HFFc6 (cell line): ENCODE measurements at regions not wholly inside any gene's neighbourhood (a gene's known extent, or its start where the extent isn't known, plus 50 kb on each side); places are given as distances from the start of the nearest gene placed in this dataset.
"Not testable (repeated sequence)": the region's sequence is repeated elsewhere in the genome, so short reads cannot be mapped to it uniquely, and the experiment has no call there.

Experiments used
- DNase-seq: peaks from one replicate; pipeline ENCODE4 v3.0.0-alpha.2; 2018
- H3K27ac Mint-ChIP-seq: 2 replicates; pipeline ENCODE4 v1.8.0; 2020; ENCODE audit warnings: mild to moderate bottlenecking, mixed read lengths
- H3K27me3 Mint-ChIP-seq: 2 replicates; pipeline ENCODE4 v1.8.0; 2021; ENCODE audit warnings: mild to moderate bottlenecking, moderate library complexity, mixed read lengths; ENCODE audit not compliant: insufficient read depth
- H3K36me3 Mint-ChIP-seq: 2 replicates; pipeline ENCODE4 v1.8.0; 2021; ENCODE audit warnings: low read depth, mixed read lengths
- H3K4me1 Mint-ChIP-seq: 2 replicates; pipeline ENCODE4 v1.8.0; 2020; ENCODE audit warnings: low read depth, mixed read lengths
- H3K4me3 Mint-ChIP-seq: 2 replicates; pipeline ENCODE4 v1.8.0; 2020; ENCODE audit warnings: mild to moderate bottlenecking, moderate library complexity, mixed read lengths
- H3K9me3 Mint-ChIP-seq: 2 replicates; pipeline ENCODE4 v1.8.0; 2020; ENCODE audit warnings: mild to moderate bottlenecking, mixed read lengths
- TF ChIP-seq, protein P1 (sequence below): fragments of 200-600 bp; sonication (generic); IDR thresholded peaks from 2 replicates; pipeline ENCODE4 v1.5.0; 2021; ENCODE audit warnings: antibody characterized with exemption, mild to moderate bottlenecking

DNA sequence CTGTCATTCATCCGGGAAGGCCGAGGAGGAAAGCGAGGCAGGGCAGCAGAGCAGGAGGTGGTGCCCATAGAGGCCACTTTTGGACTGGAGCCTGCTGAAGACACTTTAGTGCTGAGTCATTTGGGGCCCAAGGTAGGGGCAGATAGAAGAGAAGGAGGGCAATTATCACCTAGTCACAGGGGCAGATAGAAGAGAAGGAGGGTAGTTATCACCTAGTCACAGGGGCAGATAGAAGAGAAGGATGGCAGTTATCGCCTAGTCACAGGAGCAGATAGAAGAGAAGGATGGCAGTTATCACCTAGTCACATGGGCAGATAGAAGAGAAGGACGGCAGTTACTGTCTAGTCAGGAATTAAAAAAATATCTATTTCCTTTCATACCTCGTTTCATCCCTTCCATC lies 1372.6 kb downstream of the FOXD4L5 start:
- not testable (repeated sequence) for DNase-seq, H3K27ac Mint-ChIP-seq, H3K4me1 Mint-ChIP-seq, H3K27me3 Mint-ChIP-seq, H3K4me3 Mint-ChIP-seq, H3K9me3 Mint-ChIP-seq, H3K36me3 Mint-ChIP-seq

DNA sequence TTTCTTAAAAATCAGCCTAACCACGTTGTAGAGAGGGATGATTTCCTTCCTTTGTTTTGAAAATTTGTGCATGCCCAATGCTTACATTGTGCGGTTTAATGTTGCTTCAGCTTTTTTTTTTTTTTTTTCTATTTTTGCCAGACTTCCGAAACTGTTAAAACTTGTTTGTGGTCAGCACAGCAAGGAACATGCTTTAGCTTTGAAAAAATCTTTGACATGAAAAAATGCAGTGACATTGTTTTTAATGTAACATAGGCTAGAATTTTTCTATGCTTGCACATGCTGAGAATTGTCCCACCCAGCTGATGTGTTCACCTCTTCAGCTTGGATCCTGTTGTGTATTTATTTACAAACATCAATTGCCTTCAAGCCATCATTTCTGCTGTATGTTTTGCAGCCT lies 1375.9 kb downstream of the FOXD4L5 start:
- H3K36me3 Mint-ChIP-seq, H3K27me3 Mint-ChIP-seq, DNase-seq, H3K27ac Mint-ChIP-seq, H3K9me3 Mint-ChIP-seq, H3K4me3 Mint-ChIP-seq, H3K4me1 Mint-ChIP-seq: not testable (repeated sequence)

DNA sequence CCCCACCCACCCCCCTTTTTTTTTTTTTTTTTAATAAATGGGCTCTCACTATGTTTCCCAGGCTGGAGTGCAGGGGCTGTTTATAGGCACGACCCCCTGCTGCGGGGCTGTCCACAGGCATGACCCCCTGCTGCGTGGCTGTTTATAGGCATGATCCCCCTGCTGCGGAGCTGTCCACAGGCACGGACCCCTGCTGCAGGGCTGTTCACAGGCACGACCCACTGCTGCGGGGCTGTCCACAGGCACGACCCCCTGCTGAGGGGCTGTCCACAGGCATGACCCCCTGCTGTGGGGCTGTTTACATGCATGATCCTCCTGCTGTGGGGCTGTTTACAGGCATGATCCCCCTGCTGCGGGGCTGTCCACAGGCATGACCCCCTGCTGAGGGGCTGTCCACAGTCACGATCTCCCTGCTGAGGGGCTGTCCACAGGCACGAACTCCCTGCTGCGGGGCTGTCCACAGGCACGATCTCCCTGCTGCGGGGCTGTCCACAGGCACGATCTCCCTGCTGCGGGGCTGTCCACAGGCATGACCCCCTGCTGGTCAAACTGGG lies 1385.3 kb downstream of the FOXD4L5 start:
- not testable (repeated sequence) for H3K36me3 Mint-ChIP-seq, DNase-seq, H3K27me3 Mint-ChIP-seq, H3K9me3 Mint-ChIP-seq, H3K27ac Mint-ChIP-seq, H3K4me1 Mint-ChIP-seq, H3K4me3 Mint-ChIP-seq

DNA sequence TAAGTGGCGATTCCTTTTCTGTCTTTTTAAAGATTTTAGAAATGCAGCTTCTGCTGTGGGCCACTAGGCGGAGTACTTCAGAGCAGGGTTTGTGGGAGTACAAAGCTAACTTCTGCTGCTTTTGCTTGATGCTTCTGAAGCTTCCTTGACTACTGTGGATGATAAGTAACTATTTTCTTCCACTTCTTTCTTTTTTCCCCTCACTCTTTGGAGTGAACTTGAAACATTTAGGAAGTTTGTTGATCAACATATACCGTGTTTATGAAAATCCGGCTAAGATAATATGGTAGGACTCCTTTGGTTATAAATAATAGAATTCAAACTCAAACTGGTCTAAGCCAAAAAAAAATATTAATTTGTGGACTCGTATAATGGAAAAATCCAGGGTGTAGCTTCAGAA lies 1403.6 kb downstream of the FOXD4L5 start:
- not testable (repeated sequence) for H3K27me3 Mint-ChIP-seq, H3K36me3 Mint-ChIP-seq, H3K27ac Mint-ChIP-seq, H3K4me1 Mint-ChIP-seq, H3K9me3 Mint-ChIP-seq, DNase-seq, H3K4me3 Mint-ChIP-seq
- TF ChIP-seq, protein P1, sequence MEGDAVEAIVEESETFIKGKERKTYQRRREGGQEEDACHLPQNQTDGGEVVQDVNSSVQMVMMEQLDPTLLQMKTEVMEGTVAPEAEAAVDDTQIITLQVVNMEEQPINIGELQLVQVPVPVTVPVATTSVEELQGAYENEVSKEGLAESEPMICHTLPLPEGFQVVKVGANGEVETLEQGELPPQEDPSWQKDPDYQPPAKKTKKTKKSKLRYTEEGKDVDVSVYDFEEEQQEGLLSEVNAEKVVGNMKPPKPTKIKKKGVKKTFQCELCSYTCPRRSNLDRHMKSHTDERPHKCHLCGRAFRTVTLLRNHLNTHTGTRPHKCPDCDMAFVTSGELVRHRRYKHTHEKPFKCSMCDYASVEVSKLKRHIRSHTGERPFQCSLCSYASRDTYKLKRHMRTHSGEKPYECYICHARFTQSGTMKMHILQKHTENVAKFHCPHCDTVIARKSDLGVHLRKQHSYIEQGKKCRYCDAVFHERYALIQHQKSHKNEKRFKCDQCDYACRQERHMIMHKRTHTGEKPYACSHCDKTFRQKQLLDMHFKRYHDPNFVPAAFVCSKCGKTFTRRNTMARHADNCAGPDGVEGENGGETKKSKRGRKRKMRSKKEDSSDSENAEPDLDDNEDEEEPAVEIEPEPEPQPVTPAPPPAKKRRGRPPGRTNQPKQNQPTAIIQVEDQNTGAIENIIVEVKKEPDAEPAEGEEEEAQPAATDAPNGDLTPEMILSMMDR = peak; percentile 68

DNA sequence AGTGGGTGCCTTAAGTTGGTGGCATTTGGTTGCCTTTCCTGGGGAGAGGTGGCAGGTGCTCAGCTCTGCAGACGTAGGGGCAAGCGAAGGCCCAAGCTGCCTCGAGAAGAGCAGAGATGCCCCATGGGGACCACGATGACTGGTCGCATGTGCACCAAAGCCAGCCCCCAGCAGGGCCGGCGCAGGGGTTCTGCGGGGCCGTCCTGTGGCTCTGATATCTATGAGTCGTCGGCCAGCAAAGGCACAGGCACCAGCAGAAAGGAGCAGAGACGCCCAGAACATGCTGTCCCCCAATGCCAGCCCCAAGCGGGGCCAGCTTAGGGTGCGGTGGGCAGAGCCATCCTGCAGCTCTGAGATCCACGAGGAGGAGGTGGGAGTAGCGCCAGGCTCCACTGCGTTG lies 1408.6 kb downstream of the FOXD4L5 start:
- not testable (repeated sequence) for H3K9me3 Mint-ChIP-seq, H3K4me1 Mint-ChIP-seq, H3K27ac Mint-ChIP-seq, H3K4me3 Mint-ChIP-seq, DNase-seq, H3K27me3 Mint-ChIP-seq, H3K36me3 Mint-ChIP-seq

DNA sequence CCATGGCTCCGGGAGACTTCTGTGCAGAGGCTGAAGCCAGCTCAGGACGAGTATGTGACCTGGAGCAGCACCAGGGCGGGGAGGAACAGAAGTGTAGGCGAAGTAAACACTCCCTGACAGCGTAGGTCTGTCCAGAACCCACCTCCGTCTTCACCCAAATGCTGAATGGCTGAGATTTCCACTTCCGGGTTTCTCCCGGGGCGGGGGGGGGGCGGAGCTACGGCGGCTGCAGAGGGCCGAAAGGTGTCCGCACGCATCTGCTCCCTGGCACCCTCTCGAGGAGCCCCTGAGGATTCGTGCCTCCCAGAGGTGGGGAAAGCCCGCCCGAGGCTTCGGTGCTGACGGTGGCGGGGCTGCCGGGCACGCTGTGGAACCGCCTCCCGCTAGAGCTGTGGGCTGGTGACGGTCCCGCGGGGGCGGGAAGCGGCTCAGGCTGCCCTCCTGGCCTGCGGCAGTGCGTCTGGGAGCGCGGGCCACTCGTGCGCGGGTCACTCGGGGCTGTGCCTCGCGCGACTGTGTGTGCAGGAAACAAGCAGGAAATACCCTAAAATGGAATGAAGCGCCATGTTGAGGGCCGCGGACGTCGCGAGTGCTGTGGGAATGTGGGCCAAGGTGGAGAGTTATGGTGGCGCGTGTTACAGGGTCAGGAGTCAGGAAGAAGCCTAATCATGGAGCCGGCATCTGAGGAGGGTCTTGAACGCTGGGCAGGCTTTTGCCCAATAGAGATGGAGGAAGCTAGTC lies 1425.4 kb downstream of the FOXD4L5 start:
- Mint-ChIP-seq H3K4me3 (peak overlapping the region; percentile 83; the same call in 1 of the 2 replicates), H3K27ac (peak overlapping the region; percentile 51; the same call in 1 of the 2 replicates), H3K9me3 (peaks cover 5% of the 10 kb centered on the region; the same call in 1 of the 2 replicates), H3K27me3 (no peaks in the 10 kb centered on the region), H3K36me3 (peaks cover 5% of the 10 kb centered on the region; the same call in 1 of the 2 replicates), H3K4me1 (no peaks in the 10 kb centered on the region)
- DNase-seq = peak; percentile 31
- TF ChIP-seq, protein P1 = no peak; the same call in 1 of the 2 replicates

DNA sequence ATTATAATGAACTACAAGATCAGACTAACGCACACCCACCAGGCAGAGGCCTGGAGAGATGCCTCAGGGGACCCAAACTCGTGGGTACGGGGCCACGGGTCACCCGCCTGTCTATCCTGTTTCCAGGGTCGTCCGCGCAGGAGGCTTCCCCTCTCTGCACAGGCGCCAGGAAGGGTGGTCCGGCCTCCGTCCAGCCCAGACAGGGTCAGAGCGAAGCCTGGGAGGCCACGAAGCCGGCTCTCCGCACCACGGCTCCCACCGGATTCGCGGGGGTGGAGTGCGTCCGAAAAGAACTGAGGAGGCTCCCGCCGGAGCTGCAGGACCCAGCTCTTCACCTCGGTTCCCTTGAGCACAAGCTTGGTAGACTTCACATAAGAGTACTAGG lies 1425.9 kb downstream of the FOXD4L5 start:
- not testable (repeated sequence) for DNase-seq, H3K9me3 Mint-ChIP-seq, H3K36me3 Mint-ChIP-seq, H3K27me3 Mint-ChIP-seq, H3K4me1 Mint-ChIP-seq
- Mint-ChIP-seq H3K27ac (peak overlapping the region; percentile 51; the same call in 1 of the 2 replicates), H3K4me3 (peak overlapping the region; percentile 83; the same call in 1 of the 2 replicates)

DNA sequence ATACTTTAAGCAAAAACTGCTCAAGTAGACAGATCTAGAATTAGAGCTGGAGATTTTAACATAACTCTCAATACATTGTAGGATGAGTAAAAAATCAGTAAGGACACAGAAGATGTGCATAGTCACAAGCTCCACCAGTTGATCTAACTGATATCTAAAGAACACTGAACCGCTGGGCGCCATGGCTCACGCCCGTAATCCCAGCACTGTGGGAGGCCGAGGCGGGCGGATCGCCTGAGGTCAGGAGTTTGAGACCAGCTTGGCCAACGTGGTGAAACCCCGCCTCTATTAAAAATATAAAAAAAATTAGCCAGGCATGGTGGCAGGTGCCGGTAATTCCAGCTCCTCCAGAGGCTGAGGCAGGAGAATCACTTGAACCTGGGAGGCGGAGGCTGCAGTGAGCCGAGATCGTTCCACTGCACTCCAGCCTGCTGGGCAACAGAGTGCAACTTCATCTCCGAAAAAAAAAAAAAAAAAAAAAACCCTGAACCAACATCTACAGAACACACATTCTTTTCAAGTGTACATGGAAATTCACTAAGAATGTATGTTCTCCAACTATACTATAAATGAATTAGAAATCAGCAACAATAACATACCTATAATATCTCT lies 1431.8 kb downstream of the FOXD4L5 start:
- H3K4me1 Mint-ChIP-seq, DNase-seq, H3K9me3 Mint-ChIP-seq, H3K36me3 Mint-ChIP-seq, H3K27ac Mint-ChIP-seq, H3K27me3 Mint-ChIP-seq: not testable (repeated sequence)
- peak overlapping the region; percentile 9; the same call in 1 of the 2 replicates for H3K4me3 Mint-ChIP-seq

DNA sequence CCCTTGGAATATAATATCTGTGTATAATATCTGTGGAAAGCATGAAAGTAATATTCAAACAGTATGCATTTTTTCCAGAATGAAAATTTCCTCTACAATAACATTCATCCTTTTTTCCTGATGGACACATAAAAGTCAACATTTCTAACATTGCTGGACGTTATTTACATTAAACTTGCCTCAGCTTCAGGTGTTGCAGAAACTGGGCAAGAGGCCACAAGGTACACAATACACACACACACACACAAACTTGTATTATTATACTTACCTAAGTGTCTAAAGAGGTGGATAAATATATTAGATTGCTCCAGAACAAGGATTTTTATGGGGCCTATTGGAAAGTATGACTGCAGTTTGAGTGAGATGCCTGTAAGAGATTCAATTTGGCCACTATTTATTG lies 1460.2 kb downstream of the FOXD4L5 start:
- not testable (repeated sequence) for H3K4me1 Mint-ChIP-seq, DNase-seq, H3K27ac Mint-ChIP-seq, H3K36me3 Mint-ChIP-seq, H3K27me3 Mint-ChIP-seq, H3K4me3 Mint-ChIP-seq
- H3K9me3 Mint-ChIP-seq = peaks cover 15% of the 10 kb centered on the region

DNA sequence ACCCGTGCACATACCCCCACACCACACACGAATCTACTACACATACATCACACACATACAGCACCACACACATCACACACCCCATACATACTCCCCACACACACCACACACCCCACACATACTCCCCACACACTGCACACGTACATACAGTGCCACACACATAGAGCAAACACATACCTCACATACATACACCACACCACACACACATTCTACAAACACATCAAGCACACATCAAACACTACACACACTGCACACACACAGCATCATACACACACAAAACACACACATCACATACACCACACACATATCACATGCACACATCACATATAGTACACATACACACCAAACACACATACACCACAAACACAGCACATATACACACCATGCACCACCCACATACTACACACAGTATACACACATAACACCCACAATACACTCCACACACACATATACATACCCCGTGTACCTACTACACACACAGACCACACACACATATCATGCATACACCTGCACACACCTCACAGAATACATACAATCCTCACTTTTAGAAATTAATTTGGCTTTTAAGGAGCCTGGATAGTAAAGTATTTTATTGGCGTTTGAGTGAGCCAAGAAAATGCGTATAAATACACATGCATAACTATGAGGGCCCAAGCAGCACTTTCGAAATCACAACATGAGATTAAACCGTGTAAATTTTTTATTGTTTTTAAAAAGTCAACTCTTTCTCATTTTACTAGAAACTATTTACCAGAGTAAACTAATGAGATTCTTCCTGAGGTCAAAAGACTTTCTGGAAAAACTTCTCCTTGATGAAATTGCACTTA lies 1461.4 kb downstream of the FOXD4L5 start:
- not testable (repeated sequence) for H3K27me3 Mint-ChIP-seq, H3K36me3 Mint-ChIP-seq, H3K27ac Mint-ChIP-seq, H3K4me3 Mint-ChIP-seq, H3K4me1 Mint-ChIP-seq, DNase-seq
- peaks cover 15% of the 10 kb centered on the region for H3K9me3 Mint-ChIP-seq

DNA sequence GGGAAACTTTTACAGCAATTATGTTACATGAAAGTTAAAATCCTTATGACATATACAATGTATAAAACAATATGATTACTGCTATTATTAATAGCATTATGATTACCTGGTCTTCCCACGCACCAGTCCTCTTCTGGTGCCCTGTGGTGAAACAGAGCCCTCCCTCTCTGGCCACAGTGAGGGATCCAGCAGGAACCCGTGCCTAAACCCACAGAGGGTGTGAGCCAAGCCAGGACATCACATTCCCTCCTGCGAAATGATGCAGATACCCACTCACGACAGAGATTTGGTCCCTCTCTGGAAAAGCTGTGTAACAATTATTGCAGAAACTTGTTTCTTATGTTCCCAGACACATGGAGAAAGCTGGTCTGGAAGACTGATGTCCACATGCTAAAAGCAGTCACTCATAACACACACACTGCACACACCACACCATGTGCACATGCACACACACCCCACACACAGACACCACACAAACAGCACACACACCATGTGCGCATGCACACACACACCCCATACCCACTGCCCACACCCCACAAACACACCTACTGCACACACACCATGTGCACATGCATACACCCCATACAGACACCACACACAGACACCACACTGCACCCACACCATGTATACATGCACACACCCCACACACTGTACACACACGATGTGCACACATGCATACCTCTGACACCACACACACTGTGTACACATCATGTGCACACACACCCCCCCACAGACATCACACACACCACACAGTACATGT lies 1462.2 kb downstream of the FOXD4L5 start:
- H3K4me1 Mint-ChIP-seq, H3K27me3 Mint-ChIP-seq, DNase-seq, H3K4me3 Mint-ChIP-seq, H3K27ac Mint-ChIP-seq: not testable (repeated sequence)
- Mint-ChIP-seq H3K9me3 (peaks cover 19% of the 10 kb centered on the region), H3K36me3 (peaks cover 11% of the 10 kb centered on the region)
